NCI-H2029 (cell line): ENCODE measurements at regions not wholly inside any gene's neighbourhood (a gene's known extent, or its start where the extent isn't known, plus 50 kb on each side); places are given as distances from the start of the nearest gene placed in this dataset.
"Not testable (repeated sequence)": the region's sequence is repeated elsewhere in the genome, so short reads cannot be mapped to it uniquely, and the experiment has no call there.

Experiments used
- DNase-seq: peaks from one replicate; lab custom pipeline; 2025; lab: John Stamatoyannopoulos, UW

DNA sequence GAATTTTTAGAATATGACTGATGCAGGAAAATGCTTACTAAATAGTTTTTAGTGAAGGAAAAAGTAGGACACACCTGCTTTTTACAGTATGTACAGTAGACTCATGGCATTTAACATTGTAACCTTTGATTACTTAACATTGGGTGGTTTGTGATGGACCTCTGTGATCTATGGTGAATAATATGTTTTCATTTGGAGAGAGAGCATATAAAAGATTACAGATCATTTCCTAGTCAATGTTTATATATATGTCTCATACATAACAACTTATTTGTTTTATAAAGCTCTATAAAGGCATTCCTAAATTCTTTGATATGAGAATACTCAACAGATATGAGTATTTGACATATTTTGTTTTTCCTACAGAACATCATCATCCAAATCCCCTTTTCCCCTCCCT, 129.3 kb upstream of the PDE7B start:
- no peak for DNase-seq

DNA sequence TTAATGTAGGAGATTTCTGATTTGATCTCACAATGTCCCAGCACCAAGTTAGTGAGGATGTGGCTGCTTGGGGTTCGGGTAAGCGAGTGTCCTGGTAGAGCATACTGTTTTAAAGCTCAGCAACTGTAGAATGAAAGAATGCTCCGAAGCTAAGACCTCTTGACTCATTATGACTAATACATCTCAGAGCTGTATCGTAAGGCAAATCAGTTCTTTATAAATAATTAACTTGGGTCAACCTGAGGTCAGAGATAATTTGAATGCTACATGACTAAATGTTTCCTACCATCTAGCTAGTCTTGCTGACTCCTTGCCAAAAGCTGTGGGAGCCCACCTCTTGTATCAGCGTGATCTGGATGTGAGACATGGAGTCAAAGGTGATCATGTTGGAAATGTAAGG, 128.8 kb upstream of the PDE7B start:
- DNase-seq: no peak

DNA sequence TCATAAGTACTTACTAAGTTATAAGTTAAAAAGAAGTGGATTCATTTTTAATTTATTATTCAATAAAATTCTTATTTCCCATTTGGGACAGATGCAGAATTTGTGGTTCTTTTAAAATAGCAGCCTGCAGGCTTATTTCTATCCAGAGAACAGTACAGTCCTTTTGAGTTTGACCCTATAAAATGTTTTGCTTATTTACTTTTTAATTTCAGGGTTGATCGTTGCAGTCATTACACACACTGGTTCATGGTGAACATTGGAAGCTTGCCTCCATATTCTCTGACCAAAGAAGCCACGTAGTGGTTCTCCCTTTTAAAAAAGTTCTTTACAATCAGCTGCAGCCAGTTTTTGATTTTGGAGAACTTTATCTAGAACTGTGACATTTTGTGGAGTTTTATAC, 122.9 kb upstream of the PDE7B start:
- no peak for DNase-seq

DNA sequence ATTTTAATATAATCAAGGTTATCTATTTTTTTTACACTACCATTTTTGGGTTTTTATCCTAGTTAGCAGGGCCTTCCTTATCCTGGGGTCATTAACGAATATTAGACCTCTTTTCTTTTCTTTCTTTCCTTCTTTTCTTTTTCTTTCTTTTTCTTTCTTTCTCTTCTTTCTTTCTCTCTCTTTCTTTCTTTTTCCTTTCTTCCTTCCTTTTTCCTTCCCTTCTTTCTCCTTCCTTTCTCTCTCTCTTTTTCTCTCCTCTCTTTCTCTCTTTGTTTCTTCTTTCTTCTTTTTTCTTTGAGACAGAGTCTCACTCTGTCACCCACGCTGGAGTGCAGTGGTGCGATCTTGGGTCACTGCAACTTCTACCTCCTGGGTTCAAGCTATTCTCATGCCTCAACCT, 120.4 kb upstream of the PDE7B start:
- DNase-seq: no peak

DNA sequence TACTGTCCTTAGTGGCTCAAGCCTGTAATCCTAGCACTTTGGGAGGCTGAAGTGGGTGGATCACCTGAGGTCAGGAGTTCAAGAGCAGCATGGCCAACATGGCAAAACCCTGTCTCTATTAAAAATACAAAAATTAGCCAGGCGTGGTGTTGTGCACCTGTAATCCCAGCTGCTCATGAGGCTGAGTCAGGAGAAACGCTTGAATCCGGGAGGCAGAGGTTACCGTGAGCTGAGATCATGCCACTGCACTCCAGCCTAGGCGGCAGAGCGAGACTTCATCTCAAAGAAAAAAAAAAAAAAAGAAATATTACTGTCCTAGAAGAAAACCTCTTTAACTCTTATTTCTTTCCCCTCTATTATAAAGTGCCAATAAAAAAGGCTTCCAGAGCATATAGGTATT, 115.2 kb upstream of the PDE7B start:
- DNase-seq: not testable (repeated sequence)

DNA sequence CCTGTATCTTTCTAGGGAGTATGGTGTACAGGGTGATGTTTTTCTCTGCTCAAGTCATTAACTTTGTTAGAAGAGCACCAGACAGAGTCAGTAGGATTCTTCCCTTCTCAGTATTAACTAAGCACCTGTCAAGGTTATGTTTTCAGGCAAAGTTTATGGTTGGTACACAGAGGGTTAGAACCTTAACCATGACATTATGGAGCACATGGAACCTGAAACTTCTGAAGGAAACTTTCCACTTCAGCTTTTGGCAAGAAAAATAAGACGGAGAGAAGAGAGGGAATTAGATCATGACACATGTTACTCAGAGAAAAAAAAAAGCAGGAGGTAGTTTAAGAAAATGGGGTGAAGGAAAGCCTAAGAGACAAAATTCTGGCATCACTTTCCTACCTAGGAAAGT, 112.9 kb upstream of the PDE7B start:
- DNase-seq: no peak

DNA sequence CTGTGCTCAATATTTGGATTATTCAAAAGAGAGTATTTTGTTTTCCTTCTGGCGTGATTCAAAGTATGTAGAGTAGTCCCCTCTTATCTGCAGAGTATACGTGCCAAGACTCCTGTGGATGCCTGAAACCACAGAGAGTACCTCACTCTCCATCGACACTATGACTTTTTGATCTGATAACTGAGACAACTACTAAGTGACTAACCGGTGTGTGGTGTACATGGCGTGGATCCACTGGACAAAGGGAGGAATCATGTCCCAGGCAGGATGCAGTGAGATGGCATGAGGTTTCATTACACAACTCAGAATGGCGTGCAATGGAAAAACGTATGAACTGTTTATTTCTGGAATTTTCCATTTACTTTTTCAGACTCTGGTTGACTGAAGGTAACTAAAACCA, 112.2 kb upstream of the PDE7B start:
- DNase-seq: no peak

DNA sequence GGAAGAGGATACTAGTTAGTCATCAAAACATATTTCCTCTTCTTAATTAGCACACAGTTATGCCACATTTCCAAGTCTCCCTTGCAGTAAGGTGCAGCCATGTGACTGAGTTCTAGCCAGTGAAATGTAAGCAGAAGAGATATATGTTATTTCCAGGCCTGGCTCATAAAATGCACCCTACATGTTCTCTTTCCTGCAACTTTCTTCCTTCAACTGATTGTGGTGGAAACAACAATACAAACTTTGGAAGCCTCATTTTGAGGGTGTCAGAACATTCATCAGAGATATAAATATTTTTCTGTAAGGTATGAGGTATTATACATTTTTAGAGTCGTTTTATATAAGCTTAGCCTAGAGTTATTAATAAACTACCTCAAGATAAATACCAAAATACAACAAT, 110.9 kb upstream of the PDE7B start:
- no peak for DNase-seq

DNA sequence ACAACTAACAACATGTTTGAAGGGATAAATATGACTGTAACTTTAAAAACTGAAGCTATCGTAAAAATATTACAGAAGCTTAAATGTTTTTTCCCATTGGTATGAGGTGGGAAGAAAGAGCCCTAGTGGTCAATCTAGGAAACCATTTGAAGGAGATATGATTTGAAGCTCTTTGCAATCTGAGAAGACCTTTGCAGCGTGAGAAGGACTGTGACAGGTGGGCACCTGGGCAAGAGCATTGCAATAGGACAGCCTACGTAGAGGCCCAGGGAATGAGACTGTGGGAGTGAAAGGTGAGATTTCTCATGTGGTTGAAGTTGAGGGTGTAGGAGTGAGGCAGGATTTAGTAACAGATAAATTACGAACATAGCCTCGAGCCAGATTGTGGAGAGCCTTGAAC, 108.0 kb upstream of the PDE7B start:
- no peak for DNase-seq

DNA sequence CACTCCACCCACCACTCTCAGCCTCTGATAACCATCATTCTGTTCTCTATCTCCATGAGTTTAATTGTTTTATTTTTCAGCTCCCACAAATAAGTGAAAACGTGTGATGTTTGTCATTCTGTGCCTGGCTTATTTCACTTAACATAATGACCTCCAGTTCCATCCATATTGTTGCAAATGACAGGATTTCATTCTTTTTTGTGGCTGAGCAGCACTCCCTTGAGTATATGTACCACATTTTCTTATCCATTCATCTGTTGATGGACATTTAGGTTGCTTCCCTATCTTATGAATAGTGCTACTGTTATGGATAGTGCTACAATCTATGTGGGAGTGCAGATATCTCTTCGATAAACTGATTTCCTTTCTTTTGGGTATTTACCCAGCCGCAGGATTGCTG, 103.3 kb upstream of the PDE7B start:
- no peak for DNase-seq

DNA sequence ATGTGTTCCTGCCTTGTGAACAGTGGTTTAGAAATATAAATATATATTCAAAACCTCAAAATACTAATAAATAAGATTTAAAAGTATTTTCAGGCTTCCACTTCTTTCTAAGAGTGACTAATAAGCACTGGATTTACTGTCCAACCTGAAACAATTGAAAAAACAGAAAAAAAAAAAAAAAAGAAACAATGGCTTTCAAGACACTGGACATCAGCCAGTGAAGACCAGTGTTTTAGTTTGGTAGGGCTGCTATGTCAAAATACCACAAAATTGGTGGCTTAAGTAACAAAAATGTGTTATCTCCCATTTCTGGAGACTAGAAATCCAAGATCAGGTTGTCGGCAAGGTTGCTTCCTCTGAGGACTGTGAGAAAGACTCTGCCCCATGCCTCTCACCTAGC, 101.4 kb upstream of the PDE7B start:
- DNase-seq: no peak

DNA sequence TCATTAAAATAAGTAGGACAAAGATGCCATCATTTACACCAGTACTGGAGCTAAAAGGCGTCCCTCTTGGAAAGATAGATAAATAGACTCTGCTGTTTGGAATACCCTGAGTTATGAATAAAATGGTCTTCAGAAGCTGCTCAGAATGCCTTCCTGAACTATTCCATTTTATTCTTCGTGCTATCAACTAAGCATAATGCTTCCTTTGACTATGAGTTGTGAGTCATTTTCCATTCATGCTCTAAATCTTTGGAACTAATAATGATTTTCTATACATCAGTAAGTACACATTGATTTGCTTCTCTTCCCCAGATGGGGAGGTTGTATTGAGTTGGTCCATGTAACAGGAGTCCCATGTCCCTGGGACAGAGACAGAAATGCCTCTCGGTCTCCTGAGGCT, 98.3 kb upstream of the PDE7B start:
- DNase-seq: no peak

DNA sequence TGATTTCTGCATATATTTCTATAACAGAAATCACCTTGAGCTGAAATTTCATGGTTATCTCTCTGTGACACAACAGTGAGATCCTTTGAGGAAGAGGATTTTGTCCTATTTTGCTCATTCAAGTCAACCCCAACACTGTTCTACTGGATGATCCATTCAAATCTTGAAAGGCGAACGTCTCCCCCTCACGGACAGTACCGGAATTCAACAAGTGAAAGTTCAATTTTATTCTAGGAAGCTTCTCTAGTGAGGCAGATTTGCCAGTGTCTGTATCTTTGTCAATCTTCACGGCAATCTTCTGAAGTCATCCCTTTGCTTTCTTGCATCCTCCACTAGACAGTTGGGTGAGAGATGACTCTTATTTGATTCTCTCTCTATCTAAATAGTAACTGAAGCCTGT, 91.7 kb upstream of the PDE7B start:
- DNase-seq: no peak

DNA sequence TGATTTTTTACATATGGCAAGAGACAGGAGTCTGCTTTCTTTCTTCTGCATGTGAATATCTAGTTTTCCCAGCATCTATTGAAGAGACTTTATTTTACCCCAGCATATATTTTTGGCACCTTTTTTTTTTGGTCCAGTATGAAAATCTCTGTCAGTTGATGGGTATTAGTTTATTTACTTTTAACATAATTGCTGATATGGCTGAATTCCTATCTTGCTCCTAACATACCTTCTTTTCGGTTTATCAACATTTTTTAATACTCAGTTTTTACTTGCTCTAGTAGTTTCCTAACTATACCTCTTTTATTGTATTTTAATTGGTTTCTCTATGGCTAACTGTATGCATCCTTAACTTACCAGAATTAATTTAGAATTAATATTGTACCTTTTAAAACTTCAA, 77.5 kb upstream of the PDE7B start:
- no peak for DNase-seq

DNA sequence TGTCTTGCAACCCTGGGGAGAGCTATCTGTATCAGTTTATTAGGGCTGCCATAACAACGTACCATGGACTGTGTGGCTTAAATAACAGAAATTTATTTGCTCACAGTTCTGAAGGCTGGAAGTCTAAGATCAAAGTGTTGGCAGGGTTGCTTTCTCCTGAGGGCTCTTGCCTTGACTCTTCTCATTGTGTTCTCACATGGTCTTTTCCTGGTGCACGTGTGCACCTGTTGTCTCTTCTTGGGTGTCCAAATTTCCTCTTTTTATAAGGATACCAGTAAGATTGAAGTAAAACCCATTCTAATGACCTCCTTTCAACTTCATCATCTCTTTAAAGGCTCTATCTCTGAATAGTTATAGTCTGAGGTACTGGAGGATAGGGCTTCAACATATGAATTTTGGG, 72.3 kb upstream of the PDE7B start:
- DNase-seq: no peak

DNA sequence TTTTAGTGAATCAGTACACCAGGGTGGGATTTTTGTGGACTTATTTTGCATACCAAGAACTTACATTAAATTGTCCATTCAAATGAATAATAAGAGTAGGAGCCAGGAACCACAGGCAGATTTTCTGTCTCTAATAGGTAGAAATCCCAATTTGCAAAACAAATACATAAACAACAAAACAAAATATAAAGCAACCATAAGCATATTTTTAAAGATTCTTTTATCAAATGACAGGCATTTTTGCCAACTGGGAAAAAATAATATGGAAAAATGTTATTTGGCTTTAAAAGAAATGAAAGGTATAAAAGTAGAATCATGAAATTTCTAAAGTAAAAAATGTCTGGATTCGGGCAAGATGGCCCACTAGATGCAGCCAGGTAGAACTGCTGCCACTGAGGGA, 71.2 kb upstream of the PDE7B start:
- DNase-seq: no peak

DNA sequence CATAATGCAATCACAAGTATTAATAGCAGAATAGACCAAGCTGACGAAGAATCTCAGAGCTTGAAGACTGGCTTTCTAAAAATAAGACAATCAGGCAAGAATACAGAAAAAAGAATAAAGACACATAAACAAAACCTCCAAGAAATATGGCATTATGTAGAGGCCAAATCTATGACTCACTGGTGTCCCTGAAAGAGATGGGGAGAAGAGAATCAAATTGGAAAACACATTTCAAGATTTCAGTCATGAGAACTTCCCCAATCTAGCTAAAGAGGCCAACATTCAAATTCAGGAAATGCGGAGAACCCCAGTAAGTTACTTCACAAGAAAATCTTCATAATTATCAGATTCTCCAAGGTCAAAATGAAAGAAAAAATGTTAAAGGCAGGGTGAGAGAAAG, 69.0 kb upstream of the PDE7B start:
- DNase-seq: no peak

DNA sequence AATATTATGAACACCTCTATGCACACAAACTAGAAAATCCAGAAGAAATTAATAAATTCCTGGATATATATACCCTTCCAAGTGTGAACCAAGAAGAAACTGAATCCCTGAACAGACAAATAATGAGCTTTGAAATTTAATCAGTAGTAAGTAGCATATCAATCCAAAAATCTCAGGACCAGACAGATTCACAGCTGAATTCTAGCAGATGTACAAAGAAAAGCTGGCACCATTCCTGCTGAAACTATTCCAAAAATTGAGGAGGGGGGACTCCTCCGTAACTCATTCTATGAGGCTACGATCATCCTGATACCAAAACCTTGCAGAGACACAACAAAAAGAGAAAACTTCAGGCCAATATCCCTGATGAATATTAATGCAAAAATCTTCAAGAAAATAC, 67.0 kb upstream of the PDE7B start:
- no peak for DNase-seq

DNA sequence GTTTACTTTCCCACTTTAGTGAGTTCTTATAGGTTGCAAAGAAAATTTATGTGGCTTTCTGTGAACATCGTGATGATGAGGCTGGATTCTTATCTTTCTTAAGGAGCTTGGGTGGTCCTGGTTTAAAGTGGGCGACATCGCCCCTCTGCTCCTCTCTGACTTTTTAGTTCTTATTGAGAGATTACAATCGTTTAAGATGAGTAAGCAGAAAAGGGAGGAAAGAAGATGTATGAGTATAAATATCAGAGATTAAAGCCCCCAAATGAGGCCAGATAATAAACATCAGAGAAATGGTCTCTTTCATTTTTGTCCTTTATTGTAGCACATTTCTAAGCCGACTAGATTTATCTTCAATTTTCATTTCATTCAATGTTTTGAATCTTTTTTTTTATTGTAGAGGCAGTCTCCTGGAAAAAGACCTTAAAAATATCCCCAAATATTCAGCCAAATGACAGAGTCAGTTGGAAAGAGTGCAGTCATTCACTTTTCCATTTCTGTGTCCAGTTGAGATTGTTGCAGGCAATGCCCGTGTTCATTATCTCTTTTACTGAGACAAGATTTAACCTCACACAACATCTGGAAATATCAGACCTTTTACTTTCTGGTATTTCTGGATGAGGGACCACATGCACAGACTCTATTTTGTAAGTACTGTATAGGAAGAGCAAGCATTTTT, 62.0 kb upstream of the PDE7B start:
- no peak for DNase-seq

DNA sequence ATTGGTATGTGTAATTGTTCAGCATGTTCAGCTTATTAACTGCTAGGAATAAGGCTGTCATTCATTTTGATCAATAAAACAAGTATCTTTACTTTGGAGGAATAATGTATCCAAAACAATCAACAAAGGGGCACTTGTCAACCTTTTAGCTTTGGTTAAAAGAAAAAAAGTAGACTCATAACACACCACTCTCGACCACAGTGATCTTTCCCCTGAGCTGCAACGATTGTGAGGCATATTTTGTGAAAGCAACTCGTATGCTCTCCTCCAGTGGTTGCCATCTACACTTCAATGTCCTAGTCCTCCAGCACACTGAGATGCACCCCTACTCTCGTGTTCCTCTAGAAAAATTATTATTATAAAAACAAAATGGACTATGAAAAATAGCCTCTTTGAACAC, 60.1 kb upstream of the PDE7B start:
- no peak for DNase-seq

DNA sequence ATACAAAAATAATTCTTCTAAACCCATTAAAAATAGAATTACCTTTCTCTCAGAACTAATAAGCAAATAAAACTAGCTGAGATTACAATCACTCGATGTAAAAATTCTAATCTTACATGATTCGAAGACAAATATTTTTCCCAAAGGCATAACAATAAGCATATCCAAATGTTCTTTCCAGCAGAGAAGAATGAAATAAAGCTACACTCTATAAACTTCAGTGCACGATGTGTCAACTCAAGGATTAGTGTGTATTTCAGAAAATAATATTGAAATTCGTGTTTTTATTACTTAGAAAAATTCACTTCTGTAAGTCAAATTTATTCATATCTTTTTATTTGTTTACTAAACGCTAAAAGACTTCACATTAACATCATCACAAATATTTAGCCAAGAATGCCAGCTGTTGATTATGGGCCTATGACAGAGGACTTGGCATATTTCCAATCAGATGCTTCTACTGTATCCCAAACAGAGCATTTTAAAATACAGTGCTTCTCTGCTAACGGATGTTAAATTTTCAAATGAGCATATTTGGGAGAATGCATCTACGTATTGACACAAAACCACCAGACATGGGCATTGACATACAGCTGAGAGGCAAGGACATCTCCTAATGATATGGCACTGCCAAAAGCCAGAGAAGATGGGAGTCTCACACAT, 54.7 kb upstream of the PDE7B start:
- DNase-seq: no peak

DNA sequence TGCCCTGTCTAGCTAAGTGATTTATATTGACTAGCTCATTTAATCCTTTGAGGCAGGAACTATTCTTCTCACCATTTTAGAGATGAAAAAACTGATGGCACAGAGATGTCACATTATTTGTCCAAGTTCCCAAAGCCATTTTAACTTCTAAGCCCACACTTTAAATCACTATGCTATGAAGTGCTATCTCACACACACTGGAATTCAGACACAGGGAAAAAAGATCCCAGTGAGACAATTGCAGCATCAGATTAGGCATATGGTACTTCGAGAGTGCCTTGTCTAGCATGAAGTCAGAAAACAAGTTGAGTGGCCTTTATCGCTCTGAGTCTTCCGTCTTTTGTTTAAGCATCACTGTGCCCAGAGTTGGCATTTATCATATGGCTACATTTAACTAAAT, 54.1 kb upstream of the PDE7B start:
- DNase-seq: no peak

DNA sequence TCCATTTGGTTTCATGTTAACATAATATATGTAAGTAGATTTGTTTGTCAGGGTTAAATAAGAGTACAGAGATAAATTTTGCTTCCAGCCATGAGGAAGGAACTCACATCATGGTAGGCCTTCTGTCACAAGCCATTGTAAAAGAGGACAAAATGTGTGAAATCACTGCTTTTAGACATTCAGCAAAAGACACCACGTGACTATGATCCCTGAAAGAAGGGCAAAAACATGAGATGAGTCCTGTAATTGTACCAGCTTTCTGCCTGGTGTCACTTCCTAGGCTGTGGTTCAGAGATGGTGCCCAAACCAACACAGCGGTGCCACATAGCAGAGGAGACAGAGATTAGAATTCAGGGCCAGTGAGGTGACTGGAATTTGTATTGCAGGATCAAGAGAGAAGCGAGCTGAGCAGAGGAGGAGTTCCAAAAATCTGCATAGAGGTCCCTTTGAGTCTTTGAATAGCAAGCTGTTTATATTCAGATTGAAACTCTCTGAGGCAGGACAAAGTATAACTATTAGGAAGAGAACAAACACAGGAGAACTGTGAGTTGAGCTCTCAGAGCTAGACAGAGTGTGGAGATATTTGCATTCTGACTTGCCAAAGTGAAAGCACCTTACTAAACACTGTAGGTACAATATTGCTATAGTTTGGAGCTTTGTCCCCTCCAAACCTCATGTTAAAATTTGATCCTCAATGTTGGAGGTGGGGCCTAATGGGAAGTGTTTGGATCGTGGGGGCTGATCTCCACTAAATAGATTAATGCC, 52.6 kb upstream of the PDE7B start:
- DNase-seq: no peak
